ENCODE measurements at regions not wholly inside any gene's neighbourhood (a gene's known extent, or its start where the extent isn't known, plus 50 kb on each side); places are given as distances from the start of the nearest gene placed in this dataset.

GRCh38 chr2:121969766-121970639 lies 214.6 kb downstream of the TSN start:
- H3K4me1 ChIP-seq (ENCODE audit: control insufficient read depth, insufficient read depth, low read length), result peaks cover 19% of the 10 kb centered on the region
- no peak for DNase-seq (ENCODE audit: low read depth)
- peaks cover 27% of the 10 kb centered on the region for H3K27me3 ChIP-seq (replicated peaks; ENCODE audit: control insufficient read depth, insufficient read depth, low read length)
- H3K9me3 ChIP-seq (ENCODE audit: control insufficient read depth, low read length), result no peaks in the 10 kb centered on the region
- no peaks in the 10 kb centered on the region for H3K36me3 ChIP-seq (ENCODE audit: control insufficient read depth, insufficient read depth, low read length, severe bottlenecking)
- peak overlapping the region; percentile 62 for H3K9ac ChIP-seq (ENCODE audit: low read length)
- H3K4me3 ChIP-seq (ENCODE audit: low read length), result peak overlapping the region; percentile 71

- no peaks in the 10 kb centered on the region for H3K9me3 ChIP-seq (ENCODE audit: control insufficient read depth, low read length)
- DNase-seq (ENCODE audit: low read depth), result no peak
Measured at GRCh38 chr2:121972203-121972602, 216.8 kb downstream of the TSN start.

GRCh38 chr2:121974897-121975661 lies 219.6 kb downstream of the TSN start:
- no peaks in the 10 kb centered on the region for H3K9me3 ChIP-seq (ENCODE audit: control insufficient read depth, low read length)
- peak overlapping the region; percentile 67 for H3K4me3 ChIP-seq (ENCODE audit: low read length)
- peak overlapping the region; percentile 36 for H3K9ac ChIP-seq (ENCODE audit: low read length)
- DNase-seq (ENCODE audit: low read depth), result peak; percentile 92
- H3K27me3 ChIP-seq (replicated peaks; ENCODE audit: control insufficient read depth, insufficient read depth, low read length), result peaks cover 20% of the 10 kb centered on the region
- H3K4me1 ChIP-seq (ENCODE audit: control insufficient read depth, insufficient read depth, low read length), result peaks cover 6% of the 10 kb centered on the region
- no peaks in the 10 kb centered on the region for H3K36me3 ChIP-seq (ENCODE audit: control insufficient read depth, insufficient read depth, low read length, severe bottlenecking)

More at GRCh38 chr2:121972203-121972602, 216.8 kb downstream of the TSN start:
- Histone ChIP-seq H3K9ac (ENCODE audit: low read length) (no peak overlapping the region), H3K27me3 (replicated peaks; ENCODE audit: control insufficient read depth, insufficient read depth, low read length) (peaks cover 20% of the 10 kb centered on the region), H3K4me1 (ENCODE audit: control insufficient read depth, insufficient read depth, low read length) (peaks cover 24% of the 10 kb centered on the region), H3K4me3 (ENCODE audit: low read length) (no peak overlapping the region), H3K36me3 (ENCODE audit: control insufficient read depth, insufficient read depth, low read length, severe bottlenecking) (no peaks in the 10 kb centered on the region)

GRCh38 chr2:121976926-121977325 lies 221.5 kb downstream of the TSN start:
- Histone ChIP-seq H3K9ac (ENCODE audit: low read length) (no peak overlapping the region), H3K36me3 (ENCODE audit: control insufficient read depth, insufficient read depth, low read length, severe bottlenecking) (no peaks in the 10 kb centered on the region)
- peak; percentile 1 for DNase-seq (ENCODE audit: low read depth)

GRCh38 chr2:121977326-121977725 lies 221.9 kb downstream of the TSN start:
- no peaks in the 10 kb centered on the region for H3K9me3 ChIP-seq (ENCODE audit: control insufficient read depth, low read length)
- peaks cover 5% of the 10 kb centered on the region for H3K4me1 ChIP-seq (ENCODE audit: control insufficient read depth, insufficient read depth, low read length)
- H3K36me3 ChIP-seq (ENCODE audit: control insufficient read depth, insufficient read depth, low read length, severe bottlenecking), result no peaks in the 10 kb centered on the region
- H3K27me3 ChIP-seq (replicated peaks; ENCODE audit: control insufficient read depth, insufficient read depth, low read length), result peaks cover 13% of the 10 kb centered on the region
- DNase-seq (ENCODE audit: low read depth), result peak; percentile 19
- no peak overlapping the region for H3K9ac ChIP-seq (ENCODE audit: low read length)
- H3K4me3 ChIP-seq (ENCODE audit: low read length), result no peak overlapping the region

More at GRCh38 chr2:121976926-121977325, 221.5 kb downstream of the TSN start:
- H3K4me3 ChIP-seq (ENCODE audit: low read length), result no peak overlapping the region
- H3K4me1 ChIP-seq (ENCODE audit: control insufficient read depth, insufficient read depth, low read length), result peaks cover 5% of the 10 kb centered on the region
- peaks cover 16% of the 10 kb centered on the region for H3K27me3 ChIP-seq (replicated peaks; ENCODE audit: control insufficient read depth, insufficient read depth, low read length)
- H3K9me3 ChIP-seq (ENCODE audit: control insufficient read depth, low read length), result no peaks in the 10 kb centered on the region

GRCh38 chr2:121992700-121993099 lies 237.2 kb downstream of the TSN start:
- Histone ChIP-seq H3K9me3 (ENCODE audit: control insufficient read depth, low read length) (peaks cover 5% of the 10 kb centered on the region), H3K9ac (ENCODE audit: low read length) (no peak overlapping the region), H3K4me3 (ENCODE audit: low read length) (no peak overlapping the region), H3K36me3 (ENCODE audit: control insufficient read depth, insufficient read depth, low read length, severe bottlenecking) (no peaks in the 10 kb centered on the region), H3K4me1 (ENCODE audit: control insufficient read depth, insufficient read depth, low read length) (no peaks in the 10 kb centered on the region), H3K27me3 (replicated peaks; ENCODE audit: control insufficient read depth, insufficient read depth, low read length) (peaks cover 40% of the 10 kb centered on the region)
- no peak for DNase-seq (ENCODE audit: low read depth)

- Histone ChIP-seq H3K9ac (ENCODE audit: low read length) (no peak overlapping the region), H3K4me1 (ENCODE audit: control insufficient read depth, insufficient read depth, low read length) (no peaks in the 10 kb centered on the region), H3K4me3 (ENCODE audit: low read length) (no peak overlapping the region), H3K36me3 (ENCODE audit: control insufficient read depth, insufficient read depth, low read length, severe bottlenecking) (no peaks in the 10 kb centered on the region), H3K9me3 (ENCODE audit: control insufficient read depth, low read length) (peaks cover 4% of the 10 kb centered on the region), H3K27me3 (replicated peaks; ENCODE audit: control insufficient read depth, insufficient read depth, low read length) (peaks cover 40% of the 10 kb centered on the region)
- DNase-seq (ENCODE audit: low read depth), result no peak
Measured at GRCh38 chr2:121993682-121994081, 238.2 kb downstream of the TSN start.

- H3K4me3 ChIP-seq (ENCODE audit: low read length), result no peak overlapping the region
- no peak for DNase-seq (ENCODE audit: low read depth)
Measured at GRCh38 chr2:121994238-121995206, 239.1 kb downstream of the TSN start.

GRCh38 chr2:121998751-121999150 lies 243.3 kb downstream of the TSN start:
- no peak for DNase-seq (ENCODE audit: low read depth)
- Histone ChIP-seq H3K9ac (ENCODE audit: low read length) (no peak overlapping the region), H3K4me3 (ENCODE audit: low read length) (no peak overlapping the region), H3K4me1 (ENCODE audit: control insufficient read depth, insufficient read depth, low read length) (no peaks in the 10 kb centered on the region), H3K27me3 (replicated peaks; ENCODE audit: control insufficient read depth, insufficient read depth, low read length) (peaks cover 31% of the 10 kb centered on the region), H3K9me3 (ENCODE audit: control insufficient read depth, low read length) (no peaks in the 10 kb centered on the region), H3K36me3 (ENCODE audit: control insufficient read depth, insufficient read depth, low read length, severe bottlenecking) (no peaks in the 10 kb centered on the region)

More at GRCh38 chr2:121994238-121995206, 239.1 kb downstream of the TSN start:
- Histone ChIP-seq H3K27me3 (replicated peaks; ENCODE audit: control insufficient read depth, insufficient read depth, low read length) (peaks cover 40% of the 10 kb centered on the region), H3K9ac (ENCODE audit: low read length) (no peak overlapping the region), H3K9me3 (ENCODE audit: control insufficient read depth, low read length) (no peaks in the 10 kb centered on the region), H3K36me3 (ENCODE audit: control insufficient read depth, insufficient read depth, low read length, severe bottlenecking) (no peaks in the 10 kb centered on the region), H3K4me1 (ENCODE audit: control insufficient read depth, insufficient read depth, low read length) (no peaks in the 10 kb centered on the region)

GRCh38 chr2:121999264-121999663 lies 243.8 kb downstream of the TSN start:
- Histone ChIP-seq H3K27me3 (replicated peaks; ENCODE audit: control insufficient read depth, insufficient read depth, low read length) (peaks cover 26% of the 10 kb centered on the region), H3K9me3 (ENCODE audit: control insufficient read depth, low read length) (no peaks in the 10 kb centered on the region), H3K9ac (ENCODE audit: low read length) (no peak overlapping the region), H3K4me3 (ENCODE audit: low read length) (no peak overlapping the region), H3K4me1 (ENCODE audit: control insufficient read depth, insufficient read depth, low read length) (no peaks in the 10 kb centered on the region), H3K36me3 (ENCODE audit: control insufficient read depth, insufficient read depth, low read length, severe bottlenecking) (no peaks in the 10 kb centered on the region)
- DNase-seq (ENCODE audit: low read depth), result peak; percentile 23
